OCI-LY3 (cell line): ENCODE measurements at regions not wholly inside any gene's neighbourhood (a gene's known extent, or its start where the extent isn't known, plus 50 kb on each side); places are given as distances from the start of the nearest gene placed in this dataset.

ENCODE experiments used
- H2AFZ ChIP-seq: fragments of 200-600, 300-600 bp; shearing (Covaris generic); 2 replicates; pipeline ENCODE4 v1.6.0; 2014; ENCODE audit warnings: antibody characterized with exemption, low read depth, low read length
- H3K27ac ChIP-seq: fragments of 200-600, 300-600 bp; sonication (generic); 2 replicates; pipeline ENCODE4 v1.5.1; 2014; ENCODE audit warnings: mild to moderate bottlenecking, low read length, moderate library complexity, mixed read lengths
- H3K27me3 ChIP-seq: fragments of 200-600, 300-600 bp; sonication (generic); 2 replicates; pipeline ENCODE4 v1.6.1; 2014; ENCODE audit warnings: low read depth, low read length, mixed read lengths
- H3K36me3 ChIP-seq: fragments of 200-600, 300-600 bp; sonication (generic); replicated peaks from 2 replicates; pipeline ENCODE3; 2014; ENCODE audit warnings: low read depth, low read length, mixed read lengths
- H3K4me1 ChIP-seq: fragments of 300-600, 200-600 bp; sonication (generic); 2 replicates; pipeline ENCODE4 v1.6.1; 2014; ENCODE audit warnings: low read length, mixed read lengths
- H3K4me2 ChIP-seq: fragments of 200-600, 300-600 bp; sonication (generic); 2 replicates; pipeline ENCODE4 v1.6.1; 2014; ENCODE audit warnings: low read length, mixed read lengths
- H3K4me3 ChIP-seq: fragments of 300-600, 200-600 bp; sonication (generic); 2 replicates; pipeline ENCODE4 v1.5.1; 2014; ENCODE audit warnings: antibody characterized with exemption, mild to moderate bottlenecking, low read length, moderate library complexity
- H3K79me2 ChIP-seq: fragments of 300-600, 200-600 bp; shearing (Covaris generic); 2 replicates; pipeline ENCODE4 v1.6.1; 2014; ENCODE audit warnings: mild to moderate bottlenecking, low read length, mixed read lengths
- H3K9ac ChIP-seq: fragments of 300-600, 200-600 bp; shearing (Covaris generic); 2 replicates; pipeline ENCODE4 v1.6.0; 2014; ENCODE audit warnings: mild to moderate bottlenecking, low read length, moderate library complexity
- H3K9me3 ChIP-seq: fragments of 200-600, 300-600 bp; shearing (Covaris generic); 2 replicates; pipeline ENCODE4 v1.6.1; 2014; ENCODE audit warnings: low read length, mixed read lengths; ENCODE audit not compliant: insufficient read depth
- H4K20me1 ChIP-seq: fragments of 200-600, 300-600 bp; sonication (generic); 2 replicates; pipeline ENCODE4 v1.6.1; 2016; ENCODE audit warnings: low read length, mixed read lengths; ENCODE audit not compliant: insufficient read depth
- EZH2phosphoT487 ChIP-seq: fragments of 200-600 bp; shearing (Covaris generic); IDR thresholded peaks from 2 replicates; pipeline ENCODE4 v1.6.1; 2018; ENCODE audit warnings: antibody characterized with exemption, mixed run types, low read depth
- TF ChIP-seq, protein P1 (sequence below): fragments of 200-600, 300-600 bp; sonication (generic); IDR thresholded peaks from 2 replicates; pipeline ENCODE4 v1.5.1; 2014; ENCODE audit warnings: antibody characterized with exemption, low read length, low read depth

DNA sequence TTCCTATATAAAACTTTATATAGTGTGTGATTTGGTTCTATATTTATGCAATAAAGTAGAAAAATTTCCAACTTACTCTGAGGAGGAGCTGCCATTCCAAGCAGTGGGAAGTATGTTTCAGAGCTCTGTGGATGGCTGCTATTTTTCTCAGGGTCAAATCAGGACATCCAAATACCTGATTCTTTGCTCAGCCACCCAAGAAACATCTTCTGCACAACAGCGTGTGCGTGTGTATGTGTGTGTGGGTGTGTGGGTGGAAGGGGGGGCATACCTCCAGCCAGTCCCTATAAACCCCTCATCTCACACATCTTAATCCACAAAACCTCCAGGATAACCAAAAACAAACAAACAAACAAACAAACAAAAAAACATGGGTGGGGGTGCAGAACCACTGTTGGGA is 66.3 kb upstream of the EMX2 start:
- Histone ChIP-seq H3K4me2 (no peak overlapping the region), H3K79me2 (no peaks in the 10 kb centered on the region), H3K4me3 (no peak overlapping the region), H2AFZ (no peak overlapping the region), H3K4me1 (peaks cover 30% of the 10 kb centered on the region), H3K36me3 (no peaks in the 10 kb centered on the region), H3K9ac (no peak overlapping the region), H3K27ac (no peak overlapping the region), H3K9me3 (no peaks in the 10 kb centered on the region), H4K20me1 (no peaks in the 10 kb centered on the region), H3K27me3 (peaks cover 37% of the 10 kb centered on the region)
- TF ChIP-seq, protein P1, sequence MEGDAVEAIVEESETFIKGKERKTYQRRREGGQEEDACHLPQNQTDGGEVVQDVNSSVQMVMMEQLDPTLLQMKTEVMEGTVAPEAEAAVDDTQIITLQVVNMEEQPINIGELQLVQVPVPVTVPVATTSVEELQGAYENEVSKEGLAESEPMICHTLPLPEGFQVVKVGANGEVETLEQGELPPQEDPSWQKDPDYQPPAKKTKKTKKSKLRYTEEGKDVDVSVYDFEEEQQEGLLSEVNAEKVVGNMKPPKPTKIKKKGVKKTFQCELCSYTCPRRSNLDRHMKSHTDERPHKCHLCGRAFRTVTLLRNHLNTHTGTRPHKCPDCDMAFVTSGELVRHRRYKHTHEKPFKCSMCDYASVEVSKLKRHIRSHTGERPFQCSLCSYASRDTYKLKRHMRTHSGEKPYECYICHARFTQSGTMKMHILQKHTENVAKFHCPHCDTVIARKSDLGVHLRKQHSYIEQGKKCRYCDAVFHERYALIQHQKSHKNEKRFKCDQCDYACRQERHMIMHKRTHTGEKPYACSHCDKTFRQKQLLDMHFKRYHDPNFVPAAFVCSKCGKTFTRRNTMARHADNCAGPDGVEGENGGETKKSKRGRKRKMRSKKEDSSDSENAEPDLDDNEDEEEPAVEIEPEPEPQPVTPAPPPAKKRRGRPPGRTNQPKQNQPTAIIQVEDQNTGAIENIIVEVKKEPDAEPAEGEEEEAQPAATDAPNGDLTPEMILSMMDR = no peak
- TF ChIP-seq EZH2phosphoT487 = no peak

DNA sequence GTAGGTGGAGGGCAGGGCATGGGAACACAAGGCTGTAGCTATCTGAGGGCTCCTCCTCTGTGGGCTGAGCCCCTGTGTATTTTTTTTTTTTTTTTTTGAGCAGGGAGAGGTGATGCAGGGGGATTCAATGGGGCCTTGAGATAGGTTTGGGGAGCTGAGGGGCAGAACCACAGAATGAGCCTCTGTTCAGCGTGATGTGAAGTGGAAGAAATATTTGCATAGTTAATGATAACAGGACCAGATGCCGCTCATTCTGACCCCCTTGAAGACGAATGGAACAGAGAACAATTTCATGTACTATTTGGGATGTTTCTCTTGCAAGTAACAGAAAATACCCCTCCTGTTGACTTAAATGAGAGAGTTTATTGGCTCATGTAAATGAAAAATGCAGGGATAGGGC is 69.7 kb upstream of the EMX2 start:
- Histone ChIP-seq H3K9me3 (no peaks in the 10 kb centered on the region), H2AFZ (no peak overlapping the region), H3K27me3 (peaks cover 27% of the 10 kb centered on the region), H3K79me2 (no peaks in the 10 kb centered on the region), H3K27ac (no peak overlapping the region), H3K4me1 (peaks cover 10% of the 10 kb centered on the region), H3K4me2 (peak overlapping the region; percentile 34), H4K20me1 (no peaks in the 10 kb centered on the region), H3K36me3 (no peaks in the 10 kb centered on the region), H3K4me3 (no peak overlapping the region), H3K9ac (no peak overlapping the region)
- TF ChIP-seq, protein P1 = no peak
- TF ChIP-seq EZH2phosphoT487 = no peak

DNA sequence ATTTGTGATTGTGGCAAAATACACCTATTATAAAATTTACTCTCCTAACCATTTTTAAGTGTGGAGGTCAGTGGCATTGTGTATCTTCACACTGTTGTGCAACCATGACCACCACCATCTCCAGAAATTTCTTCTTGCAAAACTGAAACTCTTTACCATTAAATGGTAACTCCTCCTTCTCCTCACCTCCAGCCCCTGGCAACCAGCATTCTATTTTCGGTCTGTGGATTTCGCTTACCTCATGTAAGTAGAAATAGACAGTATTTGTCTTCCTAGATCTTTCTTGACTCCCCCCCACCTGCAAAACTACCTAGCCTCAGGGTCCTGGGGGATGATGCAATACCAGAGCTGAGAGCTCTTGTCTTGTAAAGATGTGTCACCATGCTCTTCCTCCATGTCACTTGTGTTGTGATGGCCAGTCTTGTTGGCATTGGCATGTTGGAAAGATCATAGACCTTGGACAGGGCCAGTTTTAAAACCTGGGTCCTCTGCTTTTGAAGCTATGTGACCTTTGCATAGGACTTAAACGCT is 71.1 kb upstream of the EMX2 start:
- Histone ChIP-seq H3K9me3 (no peaks in the 10 kb centered on the region), H3K27me3 (peaks cover 15% of the 10 kb centered on the region; the same call in 1 of the 2 replicates), H4K20me1 (no peaks in the 10 kb centered on the region), H3K27ac (no peak overlapping the region), H3K79me2 (no peaks in the 10 kb centered on the region), H3K4me1 (peaks cover 10% of the 10 kb centered on the region), H2AFZ (no peak overlapping the region), H3K4me2 (no peak overlapping the region), H3K9ac (no peak overlapping the region), H3K36me3 (no peaks in the 10 kb centered on the region), H3K4me3 (no peak overlapping the region)
- TF ChIP-seq, protein P1 = no peak
- TF ChIP-seq EZH2phosphoT487 = no peak

DNA sequence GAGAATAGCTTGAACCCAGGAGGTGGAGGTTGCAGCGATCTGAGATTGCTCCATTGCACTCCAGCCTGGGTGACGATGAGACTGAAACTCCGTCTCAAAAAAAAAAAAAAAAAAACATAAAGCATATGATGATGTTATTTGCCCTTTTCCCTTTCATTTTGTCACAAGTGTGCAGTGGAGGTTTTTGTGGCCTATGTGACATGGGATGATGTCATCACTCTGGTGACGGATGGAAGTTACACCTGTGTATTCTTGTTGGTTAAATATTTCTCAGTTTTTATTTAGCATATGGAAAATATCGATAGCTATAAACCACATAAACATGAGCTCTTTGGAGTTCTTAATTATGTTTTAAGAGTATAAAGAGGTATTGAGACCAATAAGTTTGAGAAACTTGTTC is 71.8 kb upstream of the EMX2 start:
- Histone ChIP-seq H3K4me1 (peaks cover 10% of the 10 kb centered on the region), H3K27ac (no peak overlapping the region), H3K27me3 (peaks cover 15% of the 10 kb centered on the region; the same call in 1 of the 2 replicates), H3K9ac (no peak overlapping the region), H3K4me3 (no peak overlapping the region), H4K20me1 (no peaks in the 10 kb centered on the region), H3K79me2 (no peaks in the 10 kb centered on the region), H3K4me2 (no peak overlapping the region), H2AFZ (no peak overlapping the region), H3K36me3 (no peaks in the 10 kb centered on the region), H3K9me3 (no peaks in the 10 kb centered on the region)
- TF ChIP-seq, protein P1 = no peak
- no peak for TF ChIP-seq EZH2phosphoT487
